ENCODE measurements at regions not wholly inside any gene's neighbourhood (a gene's known extent, or its start where the extent isn't known, plus 50 kb on each side); places are given as distances from the start of the nearest gene placed in this dataset.

GRCh38 chr12:84413656-84414055 is 498.9 kb downstream of the SLC6A15 start:
- no CpG with 5 or more reads among the region's 2 CpGs for WGBS (ENCODE audit: insufficient coverage)

GRCh38 chr12:84412226-84412625 is 500.4 kb downstream of the SLC6A15 start:
- H3K9me3 ChIP-seq (replicated peaks in 1 of 2; ENCODE audit: control insufficient read depth in 1 of 2, insufficient read depth in 1 of 2, low read length in 2 of 2) = no peaks in the 10 kb centered on the region
- peaks cover 0 to 1% (median 0%) of the 10 kb centered on the region in 3 donors for H3K27me3 Mint-ChIP-seq (ENCODE audit: low read depth in 3 of 3)

More at GRCh38 chr12:84413656-84414055, 498.9 kb downstream of the SLC6A15 start:
- H3K9me3 Mint-ChIP-seq = no peaks in the 10 kb centered on the region
- H3K9ac ChIP-seq (ENCODE audit: insufficient read depth, low read length, poor library complexity, severe bottlenecking) = no peak overlapping the region
- H3K4me1 Mint-ChIP-seq = no peaks in the 10 kb centered on the region
- no peaks in the 10 kb centered on the region for H3K36me3 ChIP-seq (replicated peaks in 1 of 2; ENCODE audit: control insufficient read depth in 1 of 2, insufficient read depth in 2 of 2, low read length in 2 of 2)
- intact Hi-C loops (cut with micrococcal nuclease) = no loop called here
- no peaks in the 10 kb centered on the region for H4K20me1 ChIP-seq (ENCODE audit: insufficient read depth, low read length)
- no peaks in the 10 kb centered on the region for H3K9me3 ChIP-seq (replicated peaks in 1 of 2; ENCODE audit: control insufficient read depth in 1 of 2, insufficient read depth in 1 of 2, low read length in 2 of 2)
- H3K27ac ChIP-seq (ENCODE audit: low read depth in 1 of 2, low read length in 2 of 2) = no peak overlapping the region
- no peaks in the 10 kb centered on the region for H3K4me1 ChIP-seq (ENCODE audit: control insufficient read depth in 1 of 2, insufficient read depth in 2 of 2, low read length in 2 of 2)
- H3K27me3 ChIP-seq (ENCODE audit: control insufficient read depth in 2 of 2, insufficient read depth in 2 of 2, low read length in 2 of 2) = no peaks in the 10 kb centered on the region
- no peak for DNase-seq
- H3K4me3 ChIP-seq (replicated peaks in 1 of 3; ENCODE audit: low read depth in 2 of 3, low read length in 3 of 3) = no peak overlapping the region
- no peak for TF ChIP-seq CTCF (IDR thresholded peaks at IDR 0.05)
- H3K79me2 ChIP-seq (ENCODE audit: insufficient read depth, low read length) = no peaks in the 10 kb centered on the region
- no peaks in the 10 kb centered on the region for H3K36me3 Mint-ChIP-seq
- H3K27me3 Mint-ChIP-seq (ENCODE audit: low read depth in 3 of 3) = peaks cover 0 to 1% (median 0%) of the 10 kb centered on the region in 3 donors
- no peak overlapping the region for H3K27ac Mint-ChIP-seq
- H3K4me3 Mint-ChIP-seq = no peak overlapping the region
- H3K4me2 ChIP-seq (replicated peaks; ENCODE audit: extremely low read depth, low read length, poor library complexity, severe bottlenecking) = no peak overlapping the region
- H2AFZ ChIP-seq (ENCODE audit: insufficient read depth, low read depth, low read length, poor library complexity, severe bottlenecking) = no peak overlapping the region

More at GRCh38 chr12:84412226-84412625, 500.4 kb downstream of the SLC6A15 start:
- H3K9me3 Mint-ChIP-seq = peaks cover 0 to 2% (median 0%) of the 10 kb centered on the region in 7 donors
- Histone ChIP-seq H3K4me3 (replicated peaks in 1 of 3; ENCODE audit: low read depth in 2 of 3, low read length in 3 of 3) (no peak overlapping the region), H3K4me1 (ENCODE audit: control insufficient read depth in 1 of 2, insufficient read depth in 2 of 2, low read length in 2 of 2) (no peaks in the 10 kb centered on the region), H3K36me3 (replicated peaks in 1 of 2; ENCODE audit: control insufficient read depth in 1 of 2, insufficient read depth in 2 of 2, low read length in 2 of 2) (no peaks in the 10 kb centered on the region), H3K9ac (ENCODE audit: insufficient read depth, low read length, poor library complexity, severe bottlenecking) (no peak overlapping the region), H3K27me3 (ENCODE audit: control insufficient read depth in 2 of 2, insufficient read depth in 2 of 2, low read length in 2 of 2) (no peaks in the 10 kb centered on the region), H2AFZ (ENCODE audit: insufficient read depth, low read depth, low read length, poor library complexity, severe bottlenecking) (no peak overlapping the region), H4K20me1 (ENCODE audit: insufficient read depth, low read length) (no peaks in the 10 kb centered on the region), H3K4me2 (replicated peaks; ENCODE audit: extremely low read depth, low read length, poor library complexity, severe bottlenecking) (no peak overlapping the region), H3K79me2 (ENCODE audit: insufficient read depth, low read length) (no peaks in the 10 kb centered on the region), H3K27ac (ENCODE audit: low read depth in 1 of 2, low read length in 2 of 2) (no peak overlapping the region)
- TF ChIP-seq CTCF (IDR thresholded peaks at IDR 0.05) = no peak
- H3K4me1 Mint-ChIP-seq = no peaks in the 10 kb centered on the region
- intact Hi-C loops (cut with micrococcal nuclease) = no loop called here
- no peak overlapping the region for H3K4me3 Mint-ChIP-seq
- DNase-seq = no peak
- H3K36me3 Mint-ChIP-seq = no peaks in the 10 kb centered on the region
- WGBS (ENCODE audit: insufficient coverage) = no CpG with 5 or more reads among the region's 1 CpG
- no peak overlapping the region for H3K27ac Mint-ChIP-seq

Data from CD14-positive monocyte (primary cell).